ENCODE measurements at regions not wholly inside any gene's neighbourhood (a gene's known extent, or its start where the extent isn't known, plus 50 kb on each side); places are given as distances from the start of the nearest gene placed in this dataset.

DNA sequence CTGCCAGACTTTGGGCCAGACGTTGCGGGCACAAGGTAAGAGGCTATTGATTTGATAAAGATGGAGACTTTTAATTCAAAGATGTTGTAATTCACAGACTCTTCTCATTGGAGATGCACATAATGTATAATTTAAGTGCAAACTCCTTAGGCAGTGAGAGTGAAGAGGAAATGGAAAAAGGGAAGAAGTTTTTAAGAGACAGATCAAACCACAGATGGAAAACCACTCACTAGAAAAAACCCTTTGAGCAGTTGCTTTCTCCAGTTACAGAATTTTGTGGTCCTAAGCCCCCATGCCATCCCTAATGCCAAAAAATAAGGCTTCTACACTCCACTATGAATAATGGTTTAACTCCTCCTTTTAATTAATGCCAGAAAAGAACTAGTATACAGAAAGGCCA, 977.1 kb upstream of the PRKX start:
- Histone ChIP-seq H3K9me3 (ENCODE audit: low read depth) (no peaks in the 10 kb centered on the region), H3K27me3 (no peaks in the 10 kb centered on the region), H3K36me3 (no peaks in the 10 kb centered on the region), H3K4me3 (no peak overlapping the region), H3K4me1 (ENCODE audit: low read depth) (no peaks in the 10 kb centered on the region), H3K27ac (no peak overlapping the region)
- no peak for DNase-seq (ENCODE audit: low read depth in 1 of 2, low spot score in 1 of 2)
- TF ChIP-seq CTCF (IDR thresholded peaks at IDR 0.05; ENCODE audit: low read depth, low read length) = no peak

- no peaks in the 10 kb centered on the region for H3K4me1 ChIP-seq (ENCODE audit: low read depth)
- DNase-seq (ENCODE audit: low read depth in 1 of 2, low spot score in 1 of 2) = no peak
- TF ChIP-seq CTCF (IDR thresholded peaks at IDR 0.05; ENCODE audit: low read depth, low read length) = no peak
- H3K36me3 ChIP-seq = no peaks in the 10 kb centered on the region
- no peaks in the 10 kb centered on the region for H3K27me3 ChIP-seq
- H3K27ac ChIP-seq = no peak overlapping the region
- H3K9me3 ChIP-seq (ENCODE audit: low read depth) = no peaks in the 10 kb centered on the region
- no peak overlapping the region for H3K4me3 ChIP-seq
Measured at GRCh38 chrX:4682636-4683035, 969.2 kb upstream of the PRKX start.

DNA sequence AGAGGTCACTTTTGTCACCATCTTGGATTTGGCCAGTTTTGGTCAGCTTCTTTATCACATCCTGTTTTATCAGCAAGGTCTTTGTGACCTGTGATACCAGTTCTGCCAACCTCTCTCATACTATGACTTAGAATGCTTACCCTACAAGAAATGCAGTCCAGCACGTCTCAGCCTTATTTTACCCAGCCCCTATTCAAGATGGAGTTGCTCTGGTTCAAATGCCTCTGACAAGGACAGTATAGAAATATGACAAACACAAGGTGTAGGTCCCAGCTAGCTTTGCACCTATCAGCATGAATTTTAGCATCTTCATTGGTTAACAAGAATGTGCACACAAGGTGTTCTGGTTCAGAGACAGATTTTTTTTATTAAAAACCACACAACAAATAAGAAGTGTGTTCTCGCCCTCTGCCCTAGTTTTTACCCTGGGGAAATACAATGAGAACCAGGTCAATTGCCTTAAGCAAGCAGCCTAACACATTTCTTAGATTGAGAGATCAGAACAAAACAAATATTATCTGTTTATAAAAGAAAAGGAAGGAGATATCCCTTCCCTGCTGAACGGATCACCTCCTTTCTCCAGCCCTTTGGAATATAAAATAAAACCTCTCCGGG, 962.3 kb upstream of the PRKX start:
- no peak overlapping the region for H3K27ac ChIP-seq
- no peaks in the 10 kb centered on the region for H3K36me3 ChIP-seq
- H3K4me3 ChIP-seq = no peak overlapping the region
- H3K27me3 ChIP-seq = no peaks in the 10 kb centered on the region
- no peaks in the 10 kb centered on the region for H3K9me3 ChIP-seq (ENCODE audit: low read depth)
- no peak for DNase-seq (ENCODE audit: low read depth in 1 of 2, low spot score in 1 of 2)
- no peak for TF ChIP-seq CTCF (IDR thresholded peaks at IDR 0.05; ENCODE audit: low read depth, low read length)
- no peaks in the 10 kb centered on the region for H3K4me1 ChIP-seq (ENCODE audit: low read depth)

DNA sequence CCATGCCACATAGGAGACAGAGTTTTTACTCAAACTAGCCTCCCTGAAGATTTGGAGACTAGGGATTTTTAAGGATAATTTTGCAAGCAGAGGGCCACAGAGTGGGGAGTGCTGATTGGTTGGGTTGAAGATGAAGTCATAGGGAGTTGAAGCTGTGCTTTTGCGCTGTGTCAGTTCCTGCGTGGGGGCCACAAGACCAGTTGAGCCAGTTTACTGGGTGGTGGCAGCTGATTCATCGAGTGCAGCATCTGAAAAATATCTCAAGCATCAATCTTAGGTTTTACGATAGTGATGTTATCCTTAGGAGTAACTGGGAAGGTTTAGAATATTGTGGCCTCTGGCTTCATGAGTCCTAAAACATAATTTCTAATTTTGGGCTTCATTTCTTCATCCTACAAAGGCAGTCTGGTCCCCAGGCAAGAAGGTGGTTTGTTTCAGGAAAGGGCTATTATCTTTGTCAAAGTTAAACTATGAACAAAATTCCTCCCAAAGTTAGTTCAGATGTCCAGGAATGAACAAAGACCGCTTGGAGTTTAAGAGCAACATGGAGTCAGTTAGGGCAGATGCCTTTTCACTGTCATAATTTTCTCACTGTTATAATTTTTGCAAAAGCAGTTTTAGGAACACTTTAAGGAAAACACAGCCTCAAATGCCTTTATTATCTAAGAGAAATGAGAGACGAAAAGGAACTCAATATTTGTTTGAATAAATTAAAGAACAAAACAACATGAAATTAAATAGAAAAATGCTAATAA, 960.8 kb upstream of the PRKX start:
- no peak overlapping the region for H3K27ac ChIP-seq
- no peaks in the 10 kb centered on the region for H3K27me3 ChIP-seq
- H3K36me3 ChIP-seq = no peaks in the 10 kb centered on the region

DNA sequence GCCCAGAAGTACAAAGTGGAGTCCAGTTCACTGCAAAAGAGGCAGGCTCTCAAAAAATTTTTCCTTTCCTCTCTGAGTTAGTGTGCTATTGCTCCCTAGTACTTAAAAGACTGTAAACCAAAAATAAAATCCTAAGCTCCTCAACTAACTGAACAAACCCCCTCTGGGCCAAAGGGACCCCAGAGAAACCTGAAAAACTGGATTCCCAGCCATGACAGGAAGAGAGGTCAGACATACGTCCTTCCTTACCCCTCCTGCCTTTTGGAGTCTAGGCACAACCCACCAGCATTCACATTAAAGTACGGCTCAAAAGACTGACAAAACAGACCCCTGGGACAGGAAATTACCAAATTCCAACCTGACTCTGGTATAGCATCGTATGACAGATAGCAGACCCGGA, 957.9 kb upstream of the PRKX start:
- Histone ChIP-seq H3K4me3 (no peak overlapping the region), H3K27ac (no peak overlapping the region)
- no peak for DNase-seq (ENCODE audit: low read depth in 1 of 2, low spot score in 1 of 2)

More for the DNA sequence above, 960.8 kb upstream of the PRKX start:
- Histone ChIP-seq H3K9me3 (ENCODE audit: low read depth) (no peaks in the 10 kb centered on the region), H3K4me1 (ENCODE audit: low read depth) (no peaks in the 10 kb centered on the region), H3K4me3 (no peak overlapping the region)
- DNase-seq (ENCODE audit: low read depth in 1 of 2, low spot score in 1 of 2) = no peak
- no peak for TF ChIP-seq CTCF (IDR thresholded peaks at IDR 0.05; ENCODE audit: low read depth, low read length)

More for the DNA sequence above, 957.9 kb upstream of the PRKX start:
- Histone ChIP-seq H3K4me1 (ENCODE audit: low read depth) (no peaks in the 10 kb centered on the region), H3K27me3 (no peaks in the 10 kb centered on the region), H3K9me3 (ENCODE audit: low read depth) (no peaks in the 10 kb centered on the region), H3K36me3 (no peaks in the 10 kb centered on the region)
- no peak for TF ChIP-seq CTCF (IDR thresholded peaks at IDR 0.05; ENCODE audit: low read depth, low read length)

All from cardiac muscle cell (in vitro differentiated cells and primary cell).